M059J (cell line): ENCODE measurements at regions not wholly inside any gene's neighbourhood (a gene's known extent, or its start where the extent isn't known, plus 50 kb on each side); places are given as distances from the start of the nearest gene placed in this dataset.

ENCODE experiments used
- DNase-seq: peaks from one replicate; pipeline ENCODE4 v3.0.0-alpha.2; 2012; ENCODE audit warnings: low read depth

DNA sequence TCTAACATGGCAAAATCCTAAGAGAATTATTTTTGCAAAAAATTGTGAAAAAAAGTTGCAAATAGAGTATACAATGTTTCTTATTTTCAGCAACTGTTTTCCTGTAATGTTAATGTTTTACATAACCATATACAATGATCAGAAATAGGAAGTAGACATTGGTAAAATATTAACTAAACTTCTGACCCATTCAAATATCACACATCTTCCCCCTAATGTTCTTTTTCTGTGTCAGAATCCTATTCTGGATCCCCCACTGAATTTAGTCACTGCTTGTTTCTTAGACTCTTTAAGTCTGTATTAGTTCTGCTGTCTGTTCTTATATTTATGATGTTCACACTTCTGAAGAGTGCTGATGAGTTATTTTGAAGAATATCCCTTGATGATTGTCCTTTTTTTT, 62.0 kb downstream of the HFE start:
- no peak for DNase-seq

DNA sequence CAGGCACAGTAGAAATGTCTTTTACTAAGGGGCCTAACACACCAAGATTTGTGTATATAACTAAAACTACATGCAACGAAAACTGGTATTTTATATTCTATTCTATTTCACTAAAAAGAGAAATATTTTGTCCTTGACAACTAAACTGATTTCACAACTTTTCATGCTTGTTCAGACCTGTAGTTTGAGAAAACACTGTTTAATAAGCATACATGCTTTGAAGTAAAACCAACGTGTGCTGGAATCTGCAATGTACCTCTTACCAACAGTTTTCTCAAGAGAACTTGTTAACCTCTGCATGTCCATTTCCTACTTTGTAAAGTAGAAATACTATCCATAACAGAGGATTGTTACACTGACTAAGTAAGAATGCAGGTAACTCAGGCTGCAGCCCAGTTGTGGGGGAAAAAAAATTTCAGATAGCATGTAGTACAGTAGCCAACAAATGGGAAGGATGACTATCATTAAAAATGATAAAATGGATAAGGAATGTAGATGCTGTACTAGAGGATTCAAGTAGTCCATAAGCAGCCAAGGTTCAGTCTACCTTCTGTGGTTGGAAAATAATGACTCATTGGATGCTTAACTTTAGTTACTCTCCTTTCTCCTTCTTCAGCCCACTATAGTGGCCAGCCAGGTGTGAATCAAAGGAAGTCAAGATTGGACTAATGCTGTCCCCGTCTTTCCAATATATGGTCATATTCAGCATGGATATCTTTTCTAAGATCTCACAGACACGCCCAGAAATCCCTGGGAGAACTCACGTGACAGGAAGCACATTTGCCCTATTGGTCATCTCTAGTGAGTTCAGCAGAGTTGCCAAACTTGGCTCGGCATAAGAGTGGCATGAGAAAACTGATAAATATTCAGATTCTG, 65.2 kb downstream of the HFE start:
- peak; percentile 90 for DNase-seq

DNA sequence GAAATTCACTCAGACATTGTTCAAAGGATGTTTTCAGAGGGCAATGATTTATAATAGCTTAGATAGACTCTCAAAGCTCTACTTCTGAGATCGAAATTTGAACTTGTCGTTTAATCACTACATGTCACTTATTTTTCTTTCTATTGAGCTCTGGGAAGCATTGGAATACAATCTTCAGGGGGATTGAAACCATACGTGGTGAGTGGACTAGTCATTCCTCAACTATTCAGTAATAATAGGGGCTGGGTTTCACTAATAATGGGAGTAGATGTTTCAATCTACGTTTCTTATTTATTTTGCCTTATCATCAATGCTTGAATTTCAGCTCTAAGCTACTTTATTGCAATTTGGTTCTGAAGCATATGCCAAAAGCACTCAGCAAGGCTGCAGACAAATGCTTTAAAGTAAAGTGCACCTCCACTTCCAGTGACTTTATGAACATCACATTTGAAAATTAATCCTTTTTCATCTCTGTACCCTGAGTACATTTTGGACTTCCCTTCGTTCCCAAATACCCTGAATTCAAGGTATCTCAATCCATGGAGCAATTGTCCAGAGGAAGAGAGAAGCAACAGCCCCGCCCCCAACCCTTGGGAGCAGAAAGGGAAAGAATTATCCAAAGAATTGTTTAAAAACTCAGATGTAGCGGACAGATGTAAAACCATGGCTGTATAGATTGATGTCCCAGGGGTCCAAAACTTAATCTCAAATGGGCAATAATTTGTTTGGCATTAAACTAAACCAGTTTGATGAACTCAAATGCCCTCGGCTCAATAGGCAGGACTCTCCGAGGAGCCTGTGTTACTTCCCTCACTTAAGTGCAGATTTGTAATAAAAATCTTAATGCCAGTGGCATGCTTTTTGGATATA, 68.1 kb downstream of the HFE start:
- peak; percentile 53 for DNase-seq

DNA sequence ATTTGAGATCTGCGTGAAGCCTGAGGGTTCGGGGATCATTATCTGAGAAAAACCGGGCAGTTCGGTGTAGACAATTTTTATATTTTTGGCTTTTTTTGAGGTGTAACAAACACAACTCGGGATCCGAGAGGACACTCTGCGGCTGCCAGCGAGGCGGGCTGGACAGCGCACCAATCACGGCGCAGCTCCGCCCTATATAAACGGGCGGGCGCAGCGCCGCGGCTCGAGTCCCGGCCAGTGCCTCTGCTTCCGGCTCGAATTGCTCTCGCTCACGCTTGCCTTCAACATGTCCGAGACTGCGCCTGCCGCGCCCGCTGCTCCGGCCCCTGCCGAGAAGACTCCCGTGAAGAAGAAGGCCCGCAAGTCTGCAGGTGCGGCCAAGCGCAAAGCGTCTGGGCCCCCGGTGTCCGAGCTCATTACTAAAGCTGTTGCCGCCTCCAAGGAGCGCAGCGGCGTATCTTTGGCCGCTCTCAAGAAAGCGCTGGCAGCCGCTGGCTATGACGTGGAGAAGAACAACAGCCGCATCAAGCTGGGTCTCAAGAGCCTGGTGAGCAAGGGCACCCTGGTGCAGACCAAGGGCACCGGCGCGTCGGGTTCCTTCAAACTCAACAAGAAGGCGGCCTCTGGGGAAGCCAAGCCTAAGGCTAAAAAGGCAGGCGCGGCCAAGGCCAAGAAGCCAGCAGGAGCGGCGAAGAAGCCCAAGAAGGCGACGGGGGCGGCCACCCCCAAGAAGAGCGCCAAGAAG, 69.0 kb downstream of the HFE start:
- DNase-seq: peak; percentile 93

DNA sequence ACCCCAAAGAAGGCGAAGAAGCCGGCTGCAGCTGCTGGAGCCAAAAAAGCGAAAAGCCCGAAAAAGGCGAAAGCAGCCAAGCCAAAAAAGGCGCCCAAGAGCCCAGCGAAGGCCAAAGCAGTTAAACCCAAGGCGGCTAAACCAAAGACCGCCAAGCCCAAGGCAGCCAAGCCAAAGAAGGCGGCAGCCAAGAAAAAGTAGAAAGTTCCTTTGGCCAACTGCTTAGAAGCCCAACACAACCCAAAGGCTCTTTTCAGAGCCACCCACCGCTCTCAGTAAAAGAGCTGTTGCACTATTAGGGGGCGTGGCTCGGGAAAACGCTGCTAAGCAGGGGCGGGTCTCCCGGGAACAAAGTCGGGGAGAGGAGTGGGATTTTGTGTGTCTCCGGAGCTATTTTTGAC, 69.6 kb downstream of the HFE start:
- DNase-seq: no peak

DNA sequence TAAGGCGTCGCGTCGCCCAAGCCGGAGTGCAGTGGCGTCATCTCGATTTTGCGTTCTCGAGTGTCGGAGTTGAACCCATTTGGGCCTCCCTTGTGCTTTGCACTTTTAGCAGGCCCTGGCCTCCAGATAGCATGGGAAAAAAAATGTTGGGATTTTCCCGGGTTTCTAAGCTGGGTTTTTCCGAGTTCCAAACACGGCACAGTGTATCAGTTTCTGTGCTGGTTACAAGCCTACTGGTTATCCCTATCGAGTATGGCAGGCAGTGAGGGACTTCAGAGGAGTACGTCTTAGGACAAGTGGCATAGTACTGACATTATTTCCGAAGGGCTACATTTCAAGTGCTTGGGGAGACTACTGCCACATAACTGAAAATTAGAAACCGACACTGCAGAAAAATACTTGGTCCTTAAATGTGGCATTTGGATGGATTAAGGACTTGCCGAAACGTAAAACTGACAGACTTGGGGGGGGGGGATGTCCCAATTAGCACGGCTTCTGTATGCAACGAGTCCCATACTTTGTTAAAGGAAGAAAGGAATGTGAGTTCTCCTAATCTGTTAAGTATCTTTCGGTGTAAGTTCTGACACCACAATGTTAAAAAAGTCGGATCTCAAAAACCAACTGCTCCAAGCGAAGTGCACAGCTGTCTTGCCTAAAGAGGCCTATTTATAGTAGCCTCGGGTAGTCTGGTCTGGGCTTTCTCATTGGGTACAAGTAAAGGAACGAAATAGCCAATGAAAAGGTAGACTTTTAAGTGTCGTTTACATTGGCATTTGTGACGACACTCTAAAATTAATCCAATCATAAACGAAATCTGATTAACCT, 70.2 kb downstream of the HFE start:
- DNase-seq: peak; percentile 99

DNA sequence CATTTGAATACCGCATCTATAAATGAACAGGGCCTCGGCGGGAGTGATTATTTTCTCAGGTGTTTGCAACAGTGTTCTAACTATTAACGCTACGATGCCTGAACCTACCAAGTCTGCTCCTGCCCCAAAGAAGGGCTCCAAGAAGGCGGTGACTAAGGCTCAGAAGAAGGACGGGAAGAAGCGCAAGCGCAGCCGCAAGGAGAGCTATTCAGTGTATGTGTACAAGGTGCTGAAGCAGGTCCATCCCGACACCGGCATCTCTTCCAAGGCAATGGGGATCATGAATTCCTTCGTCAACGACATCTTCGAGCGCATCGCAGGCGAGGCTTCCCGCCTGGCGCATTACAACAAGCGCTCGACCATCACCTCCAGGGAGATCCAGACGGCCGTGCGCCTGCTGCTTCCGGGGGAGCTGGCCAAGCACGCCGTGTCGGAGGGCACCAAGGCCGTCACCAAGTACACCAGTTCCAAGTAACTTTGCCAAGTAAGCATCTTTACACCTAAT, 70.9 kb downstream of the HFE start:
- no peak for DNase-seq

DNA sequence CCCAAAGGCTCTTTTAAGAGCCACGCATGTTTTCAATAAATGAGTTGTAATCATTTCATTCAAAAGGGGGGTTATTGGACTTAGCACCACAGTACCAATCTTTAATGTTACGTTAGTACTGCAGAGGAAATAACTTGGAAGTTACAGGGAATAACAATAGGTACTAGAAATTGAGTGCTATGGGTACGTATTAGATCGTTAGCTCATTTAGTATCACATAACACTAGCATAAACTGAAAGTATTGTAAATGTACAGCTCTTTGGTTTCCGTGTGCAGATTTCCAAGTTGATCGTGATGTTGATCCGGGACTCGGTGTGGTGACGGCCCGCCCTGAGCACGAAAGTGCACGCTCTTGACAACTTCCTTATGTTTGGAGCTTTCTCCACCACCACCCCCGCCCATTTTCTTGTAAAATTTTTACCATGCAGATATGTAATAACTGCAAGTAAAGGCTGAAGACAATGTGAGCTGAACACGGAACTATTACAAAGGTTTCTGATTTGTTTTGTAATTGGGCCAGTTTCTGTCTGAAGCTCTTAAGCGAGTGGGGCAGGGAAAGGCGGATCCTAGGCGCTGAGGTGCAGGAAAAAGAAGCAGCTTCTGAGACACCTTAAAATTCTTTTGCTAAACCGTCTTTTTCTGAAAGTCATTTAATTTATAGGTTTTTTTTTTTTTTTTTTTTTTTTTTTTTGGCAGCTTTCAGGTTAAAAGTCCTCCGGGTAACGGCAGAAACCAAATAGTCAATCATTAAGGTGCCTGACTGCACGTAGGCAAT, 71.5 kb downstream of the HFE start:
- DNase-seq: peak; percentile 76

DNA sequence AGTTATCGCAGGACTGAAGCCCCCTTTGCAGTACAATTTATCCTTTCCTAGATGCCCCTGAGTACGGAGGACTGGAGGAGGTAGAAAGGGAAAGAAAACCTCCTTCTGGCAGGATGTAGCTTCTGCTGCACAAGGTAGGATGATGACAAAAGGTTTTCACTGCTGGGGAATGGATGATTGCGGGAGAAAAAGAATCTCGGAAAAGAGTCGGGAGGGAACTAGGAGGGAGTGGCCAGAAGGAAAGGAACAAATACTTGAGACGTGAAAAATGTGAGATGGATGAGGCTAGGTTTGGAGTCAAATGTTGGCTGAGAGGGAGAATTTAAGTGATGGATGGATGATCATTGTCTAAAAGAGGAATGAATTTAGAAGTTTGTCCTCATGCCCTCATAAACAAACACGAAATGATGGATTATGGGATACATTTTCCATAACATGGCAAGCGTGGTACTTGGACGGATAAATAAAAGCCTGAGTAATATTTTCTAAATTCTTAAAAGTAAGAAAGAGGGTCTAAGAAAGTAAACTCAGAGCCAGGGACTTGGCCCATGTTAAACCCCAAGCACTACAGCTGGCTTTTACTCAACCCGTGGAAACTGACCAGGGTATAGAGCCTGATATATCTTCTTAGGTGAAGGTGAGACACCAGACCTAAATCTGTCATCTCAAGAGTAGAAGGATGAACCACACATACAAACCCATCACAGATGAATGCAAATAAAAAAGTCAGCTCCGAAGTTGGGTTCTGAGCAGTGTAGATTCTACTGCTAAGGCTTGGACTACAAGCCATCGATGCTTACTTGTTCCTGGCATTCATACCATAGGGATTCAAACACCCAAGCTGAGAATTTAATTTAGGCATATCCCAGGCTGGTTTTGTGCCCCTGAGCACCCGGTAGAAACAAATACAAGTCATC, 72.4 kb downstream of the HFE start:
- peak; percentile 80 for DNase-seq

DNA sequence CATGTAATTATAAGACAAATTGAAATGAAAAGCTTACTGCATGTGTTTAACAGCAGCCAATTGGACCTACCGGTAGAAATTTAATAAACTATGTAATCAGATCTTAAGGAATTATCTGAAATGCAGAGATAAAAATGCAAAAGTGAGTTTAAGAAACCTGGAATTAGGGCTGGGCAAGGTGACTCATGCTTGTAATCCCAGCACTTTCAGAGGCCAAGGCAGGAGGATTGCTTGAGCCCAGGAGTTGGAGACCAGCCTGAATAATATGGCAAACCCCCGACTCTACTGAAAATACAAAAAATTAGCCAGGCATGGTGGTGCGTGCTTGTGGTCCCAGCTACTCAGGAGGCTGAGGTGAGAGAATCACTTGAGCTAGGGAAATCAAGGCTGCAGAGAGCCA, 74.1 kb downstream of the HFE start:
- peak; percentile 56 for DNase-seq

DNA sequence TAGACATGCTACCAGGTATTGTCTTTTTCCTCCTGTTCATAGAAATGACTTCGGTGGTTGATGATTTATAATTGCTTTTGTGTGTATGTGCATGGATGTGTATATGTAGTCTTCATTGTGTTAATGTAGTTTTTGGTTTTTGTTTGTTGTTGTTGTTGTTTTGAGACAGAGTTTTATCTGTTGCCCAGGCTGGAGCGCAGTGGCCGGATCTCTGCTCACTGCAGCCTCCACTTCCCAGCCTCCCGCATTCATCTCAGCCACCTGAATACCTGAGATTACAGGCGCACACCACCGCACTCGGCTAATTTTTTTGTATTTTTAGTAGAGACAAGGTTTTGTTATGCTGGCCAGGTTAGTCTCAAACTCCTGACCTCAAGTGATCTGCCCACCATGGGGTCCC, 75.2 kb downstream of the HFE start:
- DNase-seq: no peak

DNA sequence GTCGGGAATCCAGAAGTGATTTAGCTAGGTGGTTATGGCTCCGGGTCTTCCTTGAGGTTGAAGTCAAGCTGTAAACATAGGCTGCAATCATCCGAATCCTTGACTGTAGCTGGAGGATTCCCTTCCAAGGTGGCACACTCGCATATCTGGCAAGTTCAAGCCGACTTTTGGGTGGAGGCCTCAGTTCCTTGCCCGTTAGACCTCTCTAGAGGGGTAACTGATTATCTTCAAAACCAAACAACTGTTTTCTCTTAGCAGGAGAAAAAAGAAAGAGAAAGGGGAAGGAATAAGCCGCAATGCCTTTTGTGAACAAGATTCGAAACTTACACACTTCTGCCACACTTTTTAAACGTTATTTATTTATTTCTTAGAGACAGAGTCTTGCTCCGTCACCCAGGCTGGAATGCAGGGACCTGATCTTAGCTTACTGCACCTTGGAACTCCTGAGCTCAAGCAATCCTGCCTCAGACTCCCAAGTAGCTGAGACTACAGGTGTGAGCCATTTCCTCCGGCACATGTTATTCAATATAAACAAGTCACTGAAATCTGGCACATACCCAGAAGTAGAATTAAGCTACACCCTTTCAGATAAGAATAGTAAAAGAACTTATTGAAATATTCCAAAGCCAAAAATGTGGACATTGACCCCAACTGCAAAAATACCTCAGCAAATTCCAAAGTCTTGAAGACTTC, 76.3 kb downstream of the HFE start:
- DNase-seq: no peak

DNA sequence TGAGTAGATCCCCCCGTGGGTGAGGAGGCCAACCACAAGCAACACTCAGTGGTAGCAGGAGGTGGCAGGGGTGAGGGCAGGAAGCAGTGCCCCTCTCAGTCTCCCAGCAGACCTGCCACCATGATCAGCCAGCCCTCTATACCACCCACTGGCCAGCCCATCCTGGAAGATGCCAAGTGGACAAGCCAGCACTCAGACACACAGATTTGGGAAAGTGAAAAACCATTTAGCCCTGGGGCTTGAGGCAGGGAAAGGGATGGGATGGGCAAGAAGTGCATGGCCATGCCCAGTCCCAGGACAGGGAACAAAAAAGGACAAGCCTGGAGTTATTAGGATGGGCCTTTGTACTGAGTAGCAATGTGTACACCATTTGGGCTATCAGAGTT, 76.9 kb downstream of the HFE start:
- DNase-seq: no peak

DNA sequence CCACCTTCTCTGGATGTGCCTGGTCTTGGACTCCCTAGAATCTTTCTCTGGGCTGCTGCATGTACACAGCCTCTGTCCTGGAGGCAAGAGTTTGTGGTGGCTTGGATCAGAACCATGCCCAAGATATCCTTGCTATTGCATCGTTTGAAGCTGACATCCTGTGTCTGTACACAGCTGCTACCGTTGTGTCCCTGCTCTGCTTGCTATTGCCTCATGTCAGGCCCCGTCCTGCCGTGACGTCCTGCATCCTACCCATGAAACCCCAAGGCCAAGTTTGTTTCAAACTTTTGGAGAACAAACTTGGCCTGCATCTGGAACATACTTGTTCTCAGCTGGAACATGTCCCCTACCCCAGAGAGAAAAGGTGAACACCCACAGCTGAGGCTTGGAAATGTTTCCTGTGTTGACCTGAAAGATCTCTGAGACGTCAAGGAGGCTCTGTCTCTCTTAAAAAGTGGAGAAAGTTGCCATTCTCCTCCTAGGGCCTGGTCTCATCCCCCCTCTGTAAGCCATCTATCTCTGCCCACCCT, 78.1 kb downstream of the HFE start:
- DNase-seq: no peak

DNA sequence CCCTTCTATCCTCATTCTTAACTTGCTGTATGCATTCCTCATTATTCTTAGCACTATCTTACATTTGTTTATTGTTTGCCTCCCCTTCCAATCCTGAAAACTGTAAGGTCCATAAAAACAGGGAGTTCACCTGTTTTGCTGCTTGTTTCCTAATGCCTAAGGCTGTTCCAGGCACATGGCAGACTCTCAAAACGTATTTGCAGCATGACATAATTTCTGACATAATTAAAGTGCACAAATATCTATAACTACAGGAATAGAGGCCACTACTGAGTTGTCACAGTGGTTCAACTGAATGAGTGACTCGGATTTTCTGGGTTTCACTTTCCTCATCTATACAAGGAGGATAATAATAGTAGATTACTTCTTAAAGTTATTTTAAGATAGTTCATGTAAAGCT, 83.0 kb downstream of the HFE start:
- DNase-seq: peak; percentile 76

DNA sequence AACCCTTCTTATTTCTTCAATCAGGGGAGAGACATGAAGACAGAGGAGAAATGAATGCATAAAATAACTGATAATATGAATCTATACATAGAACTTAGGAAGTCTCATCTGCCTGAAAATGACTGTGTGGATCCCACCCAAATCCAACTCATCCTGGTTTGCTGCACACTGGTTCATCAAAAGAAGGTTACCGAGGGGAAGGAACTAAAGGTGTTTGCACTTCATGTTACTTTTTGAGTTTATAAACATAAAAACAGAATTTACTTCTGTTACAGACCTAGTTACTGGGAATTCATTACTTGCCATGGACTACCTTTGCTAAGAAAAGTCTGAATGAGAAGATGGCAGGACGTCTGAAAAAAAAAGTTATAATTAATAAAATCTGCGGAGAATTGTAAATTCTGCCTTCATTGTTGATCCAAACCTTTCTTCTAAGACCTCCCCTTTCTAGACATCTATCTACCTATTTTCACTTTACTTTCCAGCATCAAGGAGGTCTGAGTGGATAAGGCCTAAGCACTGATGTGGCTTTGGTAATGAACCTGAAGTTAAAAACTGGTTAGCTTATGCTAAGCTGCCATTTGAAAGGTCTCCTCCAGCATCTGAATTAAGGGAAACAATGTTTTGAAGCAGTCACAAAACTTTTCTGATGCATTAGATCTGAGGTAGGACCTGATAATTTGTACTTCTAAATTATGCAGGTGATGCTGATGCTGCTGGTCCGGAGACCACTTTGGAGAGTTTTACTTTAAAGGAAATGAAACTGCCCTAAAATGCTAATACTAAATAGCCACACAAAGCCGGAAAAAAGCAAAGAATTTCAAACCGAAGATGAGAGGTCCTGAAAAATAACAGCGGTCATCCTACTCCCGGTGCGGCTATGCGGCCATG, 84.0 kb downstream of the HFE start:
- DNase-seq: peak; percentile 31

DNA sequence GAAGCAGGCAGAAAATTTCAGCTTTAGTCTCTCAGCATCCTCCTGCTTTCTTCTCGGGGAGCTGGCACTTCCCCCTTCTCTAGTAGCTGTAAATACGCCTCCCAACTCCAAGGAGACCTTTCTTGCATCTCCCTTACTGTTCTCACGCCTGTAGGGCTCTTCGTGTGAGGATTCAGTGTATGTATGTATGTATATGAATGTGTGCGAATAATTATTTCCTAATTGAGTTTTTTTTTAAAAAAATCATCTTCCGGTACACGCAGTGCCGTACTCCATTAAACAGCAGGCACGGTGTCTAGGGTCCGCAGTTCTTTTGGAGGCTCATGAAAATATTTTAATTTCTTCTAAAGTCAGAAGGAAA, 85.4 kb downstream of the HFE start:
- peak; percentile 73 for DNase-seq

DNA sequence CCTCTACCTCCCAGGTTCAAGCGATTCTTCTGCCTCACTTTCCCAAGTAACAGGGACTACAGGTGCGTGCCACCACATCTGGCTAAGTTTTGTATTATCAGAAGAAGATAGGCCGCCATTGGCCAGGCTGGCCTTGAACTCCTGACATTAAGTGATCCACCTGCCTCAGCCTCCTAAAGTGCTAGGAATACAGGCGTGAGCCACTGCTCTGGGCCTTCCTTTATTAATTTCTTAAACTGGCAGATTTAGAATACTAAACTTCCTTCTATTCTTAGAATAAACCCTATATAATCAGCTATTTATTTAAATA, 86.6 kb downstream of the HFE start:
- DNase-seq: no peak
